Keratinocyte (primary cell): ENCODE measurements at regions not wholly inside any gene's neighbourhood (a gene's known extent, or its start where the extent isn't known, plus 50 kb on each side); places are given as distances from the start of the nearest gene placed in this dataset.

Source experiments
- DNase-seq: peaks from one replicate; pipeline ENCODE4 v3.0.0-alpha.2; 2011; ENCODE audit warnings: low read depth, missing footprints, low spot score
- FAIRE-seq: peaks from 2 replicates; lab custom pipeline; 2011; peaks lifted over from hg19 to GRCh38; lab: Jason Lieb, UNC
- H2AFZ ChIP-seq: 2 replicates; pipeline ENCODE4 v1.6.0; 2012; ENCODE audit warnings: low read length, control low read depth, inconsistent platforms; ENCODE audit not compliant: control insufficient read depth
- H3K27ac ChIP-seq: 2 replicates; pipeline ENCODE4 v1.5.1; 2011; ENCODE audit warnings: low read length; ENCODE audit not compliant: control insufficient read depth, insufficient read depth
- H3K27me3 ChIP-seq: 3 replicates; pipeline ENCODE4 v1.6.0; 2011; ENCODE audit warnings: low read length; ENCODE audit not compliant: control insufficient read depth, insufficient read depth; ENCODE audit errors: extremely low read depth
- H3K36me3 ChIP-seq, 2 experiments: 2 replicates in 1 of 2; 3 replicates in 1 of 2; pipeline ENCODE4 v1.5.1; 2011; ENCODE audit warnings: low read length in 2 of 2, mild to moderate bottlenecking in 1 of 2; ENCODE audit not compliant: control insufficient read depth in 2 of 2, insufficient read depth in 2 of 2; ENCODE audit errors: extremely low read depth in 1 of 2
- H3K4me1 ChIP-seq: 3 replicates; pipeline ENCODE4 v1.5.1; 2011; ENCODE audit warnings: low read length; ENCODE audit not compliant: control insufficient read depth, insufficient read depth; ENCODE audit errors: extremely low read depth
- H3K4me2 ChIP-seq: 3 replicates; pipeline ENCODE4 v1.6.0; 2011; ENCODE audit warnings: low read depth, low read length; ENCODE audit not compliant: control insufficient read depth, insufficient read depth; ENCODE audit errors: extremely low read depth
- H3K4me3 ChIP-seq, 3 experiments: fragments of 200-600 bp in 1 of 3; sonication (generic) in 1 of 3; 2 replicates in 2 of 3; 3 replicates in 1 of 3; pipeline ENCODE4 v1.5.1; 2011 to 2016; ENCODE audit warnings: low read length in 3 of 3, mild to moderate bottlenecking in 3 of 3, control low read depth in 2 of 3, inconsistent platforms in 1 of 3, low read depth in 1 of 3, mixed read lengths in 1 of 3, mixed run types in 1 of 3, moderate library complexity in 1 of 3; ENCODE audit not compliant: control insufficient read depth in 2 of 3, insufficient read depth in 2 of 3; ENCODE audit errors: extremely low read depth in 1 of 3
- H3K79me2 ChIP-seq: 2 replicates; pipeline ENCODE4 v1.6.0; 2012; ENCODE audit warnings: low read length; ENCODE audit not compliant: control insufficient read depth, insufficient read depth
- H3K9ac ChIP-seq: 3 replicates; pipeline ENCODE4 v1.6.0; 2011; ENCODE audit warnings: low read length; ENCODE audit not compliant: control insufficient read depth, insufficient read depth; ENCODE audit errors: extremely low read depth
- H3K9me1 ChIP-seq: 3 replicates; pipeline ENCODE4 v1.6.0; 2011; ENCODE audit warnings: low read length; ENCODE audit not compliant: control insufficient read depth, insufficient read depth; ENCODE audit errors: extremely low read depth
- H3K9me3 ChIP-seq: 2 replicates; pipeline ENCODE4 v1.5.1; 2012; ENCODE audit warnings: low read depth, low read length; ENCODE audit not compliant: control insufficient read depth
- H4K20me1 ChIP-seq: 3 replicates; pipeline ENCODE4 v1.6.0; 2011; ENCODE audit warnings: low read length; ENCODE audit not compliant: control insufficient read depth, insufficient read depth; ENCODE audit errors: extremely low read depth
- EZH2 ChIP-seq: IDR thresholded peaks from one replicate; pipeline ENCODE4 v1.6.1; 2012; ENCODE audit warnings: inconsistent platforms, mild to moderate bottlenecking, low read length, moderate library complexity
- dilution Hi-C: fragments of 300-500 bp; cut with MboI; formaldehyde crosslinking; loops from one replicate; pipeline ENCODE4 v1.7.0; 2020; ENCODE audit warnings: low sequenced_read_pairs; ENCODE audit not compliant: extremely low pct_ligation_motif_present
- TF ChIP-seq, protein P1 (sequence below), 3 experiments: IDR thresholded peaks in 1 of 3; conservative IDR thresholded peaks in 1 of 3; optimal IDR thresholded peaks in 1 of 3; 2 replicates in 2 of 3; 3 replicates in 1 of 3; pipeline versions ENCODE3 to v1.5.1; 2011; ENCODE audit warnings: low read length in 3 of 3, mild to moderate bottlenecking in 3 of 3, moderate library complexity in 2 of 3, control low read depth in 1 of 3, inconsistent platforms in 1 of 3; ENCODE audit not compliant: insufficient read depth in 2 of 3; ENCODE audit errors: extremely low read depth in 1 of 3

DNA sequence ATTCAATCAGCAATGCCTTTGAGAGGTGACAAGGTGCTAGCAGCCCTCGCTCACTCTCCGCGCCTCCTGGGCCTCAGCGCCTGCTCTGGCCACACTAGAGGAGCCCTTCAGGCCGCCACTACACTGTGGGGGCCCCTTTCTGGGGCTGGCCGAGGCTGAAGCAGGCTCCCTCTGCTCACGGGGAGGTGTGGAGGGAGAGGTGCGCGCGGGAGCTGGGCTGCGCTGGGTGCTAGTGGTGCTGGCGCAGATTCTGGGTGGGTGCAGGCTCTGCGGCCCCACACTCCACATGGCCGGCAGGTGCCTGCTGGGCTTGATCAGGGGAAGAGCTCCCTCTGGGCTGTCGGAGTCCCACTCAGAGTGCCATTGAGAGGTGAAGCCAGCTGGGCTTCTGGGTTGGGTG, 351.0 kb downstream of the GASK1B start:
- Histone ChIP-seq H4K20me1 (no peaks in the 10 kb centered on the region), H3K4me2 (no peak overlapping the region), H3K27me3 (no peaks in the 10 kb centered on the region), H2AFZ (no peak overlapping the region), H3K9ac (no peak overlapping the region), H3K9me3 (no peaks in the 10 kb centered on the region), H3K79me2 (no peaks in the 10 kb centered on the region), H3K36me3 (no peaks in the 10 kb centered on the region), H3K9me1 (no peaks in the 10 kb centered on the region), H3K4me3 (no peak overlapping the region), H3K27ac (no peak overlapping the region), H3K4me1 (no peaks in the 10 kb centered on the region)
- DNase-seq: no peak
- FAIRE-seq: no peak
- TF ChIP-seq, protein P1, sequence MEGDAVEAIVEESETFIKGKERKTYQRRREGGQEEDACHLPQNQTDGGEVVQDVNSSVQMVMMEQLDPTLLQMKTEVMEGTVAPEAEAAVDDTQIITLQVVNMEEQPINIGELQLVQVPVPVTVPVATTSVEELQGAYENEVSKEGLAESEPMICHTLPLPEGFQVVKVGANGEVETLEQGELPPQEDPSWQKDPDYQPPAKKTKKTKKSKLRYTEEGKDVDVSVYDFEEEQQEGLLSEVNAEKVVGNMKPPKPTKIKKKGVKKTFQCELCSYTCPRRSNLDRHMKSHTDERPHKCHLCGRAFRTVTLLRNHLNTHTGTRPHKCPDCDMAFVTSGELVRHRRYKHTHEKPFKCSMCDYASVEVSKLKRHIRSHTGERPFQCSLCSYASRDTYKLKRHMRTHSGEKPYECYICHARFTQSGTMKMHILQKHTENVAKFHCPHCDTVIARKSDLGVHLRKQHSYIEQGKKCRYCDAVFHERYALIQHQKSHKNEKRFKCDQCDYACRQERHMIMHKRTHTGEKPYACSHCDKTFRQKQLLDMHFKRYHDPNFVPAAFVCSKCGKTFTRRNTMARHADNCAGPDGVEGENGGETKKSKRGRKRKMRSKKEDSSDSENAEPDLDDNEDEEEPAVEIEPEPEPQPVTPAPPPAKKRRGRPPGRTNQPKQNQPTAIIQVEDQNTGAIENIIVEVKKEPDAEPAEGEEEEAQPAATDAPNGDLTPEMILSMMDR (optimal IDR thresholded peaks at IDR 0.05 in 1 of 3, IDR thresholded peaks at IDR 0.05 in 1 of 3, conservative IDR thresholded peaks at IDR 0.05 in 1 of 3; ENCODE audit: extremely low read depth in 1 of 3, insufficient read depth in 2 of 3, low read length in 3 of 3): no peak
- no peak for TF ChIP-seq EZH2
- dilution Hi-C loops: no loop called here

DNA sequence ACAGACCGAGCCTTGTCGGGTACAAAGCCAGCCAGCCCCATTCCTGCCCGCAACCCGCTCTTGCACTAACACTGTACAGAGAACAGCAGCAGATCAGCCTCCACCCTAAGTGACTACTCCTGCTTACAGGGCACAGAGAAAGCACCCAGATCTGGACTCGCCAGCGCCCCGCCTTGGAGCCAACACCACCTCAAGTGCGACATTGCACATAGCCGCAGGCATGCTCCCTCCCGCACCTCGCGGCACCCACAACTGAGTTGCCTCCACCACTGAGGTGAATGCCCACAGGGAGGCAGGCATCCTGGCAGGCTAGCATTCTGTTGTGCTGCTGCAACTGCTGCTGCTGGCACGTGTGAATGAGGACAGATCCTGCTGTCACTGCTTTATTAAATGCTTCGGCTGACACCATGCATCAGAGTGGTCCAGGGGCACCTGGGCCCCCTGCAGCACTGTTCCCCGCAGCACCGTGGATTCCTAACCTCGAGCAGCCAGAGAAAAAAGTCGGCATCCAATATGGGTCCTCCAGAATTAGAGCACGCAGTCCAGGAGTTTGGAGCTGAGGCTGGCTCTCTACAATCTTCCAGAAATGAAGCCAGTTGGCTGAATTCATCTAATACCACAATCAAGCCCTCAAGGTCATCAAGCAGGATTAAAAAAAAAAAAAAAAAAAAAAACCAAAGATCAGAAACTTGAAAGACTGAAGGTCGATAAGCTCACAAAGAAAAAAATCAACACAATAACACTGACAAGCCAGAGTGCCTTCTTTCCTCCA, 352.9 kb downstream of the GASK1B start:
- no peaks in the 10 kb centered on the region for H3K9me3 ChIP-seq
- no peak for FAIRE-seq
- H3K4me3 ChIP-seq: no peak overlapping the region
- H3K4me1 ChIP-seq: no peaks in the 10 kb centered on the region
- no peaks in the 10 kb centered on the region for H3K9me1 ChIP-seq
- H3K36me3 ChIP-seq: no peaks in the 10 kb centered on the region
- H2AFZ ChIP-seq: no peak overlapping the region
- H4K20me1 ChIP-seq: no peaks in the 10 kb centered on the region
- no peak overlapping the region for H3K9ac ChIP-seq
- no peaks in the 10 kb centered on the region for H3K79me2 ChIP-seq
- DNase-seq: no peak
- no peak overlapping the region for H3K27ac ChIP-seq
- no peaks in the 10 kb centered on the region for H3K27me3 ChIP-seq
- H3K4me2 ChIP-seq: no peak overlapping the region
- dilution Hi-C loops: no loop called here
- no peak for TF ChIP-seq EZH2
